ENCODE measurements at regions not wholly inside any gene's neighbourhood (a gene's known extent, or its start where the extent isn't known, plus 50 kb on each side); places are given as distances from the start of the nearest gene placed in this dataset.

DNA sequence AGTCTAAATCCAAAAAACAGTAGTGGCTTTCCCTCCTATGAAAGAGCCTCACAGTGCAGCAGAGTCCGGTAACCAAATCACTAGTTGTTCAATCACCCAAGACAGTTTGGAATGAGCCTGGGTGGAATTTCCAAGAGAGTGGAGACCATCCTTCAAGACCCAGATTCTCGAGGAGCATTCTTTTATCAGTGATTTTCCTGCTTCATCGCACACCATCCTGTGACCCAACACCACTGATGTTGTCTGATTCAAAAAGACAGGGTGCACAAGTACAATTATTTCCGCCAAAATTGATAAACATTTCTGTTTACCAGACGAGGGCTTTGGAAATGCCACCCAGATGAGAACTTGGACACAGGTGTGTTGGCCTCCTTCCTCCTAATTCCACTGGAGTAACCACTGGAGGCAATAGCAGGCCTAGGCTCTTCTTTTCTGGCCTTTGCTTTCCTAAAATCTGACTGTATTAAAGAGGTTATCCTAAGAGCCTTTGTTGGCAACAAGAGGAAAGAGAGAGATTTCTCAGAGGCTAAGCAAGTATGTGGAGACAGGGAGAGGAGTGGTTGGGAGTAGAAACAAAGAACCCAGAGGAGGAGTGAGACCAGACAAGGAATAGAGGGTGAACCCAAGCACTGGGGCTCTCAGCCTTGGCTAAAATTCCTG lies 56.3 kb upstream of the S1PR3 start:
- no peak overlapping the region for H3K9ac ChIP-seq (replicated peaks; ENCODE audit: extremely low read depth, insufficient read depth, low read length)
- DNase-seq (ENCODE audit: low read depth, low spot score) (no peak), FAIRE-seq (no peak)
- TF ChIP-seq, protein P1, sequence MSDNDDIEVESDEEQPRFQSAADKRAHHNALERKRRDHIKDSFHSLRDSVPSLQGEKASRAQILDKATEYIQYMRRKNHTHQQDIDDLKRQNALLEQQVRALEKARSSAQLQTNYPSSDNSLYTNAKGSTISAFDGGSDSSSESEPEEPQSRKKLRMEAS (IDR thresholded peaks at IDR 0.05; ENCODE audit: insufficient read depth, insufficient read length): no peak
- TF ChIP-seq, protein P2, sequence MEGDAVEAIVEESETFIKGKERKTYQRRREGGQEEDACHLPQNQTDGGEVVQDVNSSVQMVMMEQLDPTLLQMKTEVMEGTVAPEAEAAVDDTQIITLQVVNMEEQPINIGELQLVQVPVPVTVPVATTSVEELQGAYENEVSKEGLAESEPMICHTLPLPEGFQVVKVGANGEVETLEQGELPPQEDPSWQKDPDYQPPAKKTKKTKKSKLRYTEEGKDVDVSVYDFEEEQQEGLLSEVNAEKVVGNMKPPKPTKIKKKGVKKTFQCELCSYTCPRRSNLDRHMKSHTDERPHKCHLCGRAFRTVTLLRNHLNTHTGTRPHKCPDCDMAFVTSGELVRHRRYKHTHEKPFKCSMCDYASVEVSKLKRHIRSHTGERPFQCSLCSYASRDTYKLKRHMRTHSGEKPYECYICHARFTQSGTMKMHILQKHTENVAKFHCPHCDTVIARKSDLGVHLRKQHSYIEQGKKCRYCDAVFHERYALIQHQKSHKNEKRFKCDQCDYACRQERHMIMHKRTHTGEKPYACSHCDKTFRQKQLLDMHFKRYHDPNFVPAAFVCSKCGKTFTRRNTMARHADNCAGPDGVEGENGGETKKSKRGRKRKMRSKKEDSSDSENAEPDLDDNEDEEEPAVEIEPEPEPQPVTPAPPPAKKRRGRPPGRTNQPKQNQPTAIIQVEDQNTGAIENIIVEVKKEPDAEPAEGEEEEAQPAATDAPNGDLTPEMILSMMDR (IDR thresholded peaks at IDR 0.05; ENCODE audit: extremely low read depth in 1 of 2, insufficient read depth in 1 of 2, low read depth in 1 of 2, low read length in 2 of 2): no peak
- TF ChIP-seq GATA2 (IDR thresholded peaks at IDR 0.05; ENCODE audit: insufficient read depth, insufficient read length, low read depth, low read length) (no peak), JUN (IDR thresholded peaks at IDR 0.05; ENCODE audit: borderline replicate concordance, insufficient read depth, insufficient read length, low read depth) (no peak), POLR2A (IDR thresholded peaks at IDR 0.05; ENCODE audit: low read depth, low read length) (no peak), EZH2 (IDR thresholded peaks at IDR 0.05; ENCODE audit: borderline replicate concordance, low read depth, low read length, severe bottlenecking) (no peak), POLR2AphosphoS5 (IDR thresholded peaks at IDR 0.05; ENCODE audit: insufficient read depth, low read depth, low read length) (no peak), FOS (IDR thresholded peaks at IDR 0.05; ENCODE audit: borderline replicate concordance, insufficient read depth, low read length) (no peak), MYC (IDR thresholded peaks at IDR 0.05; ENCODE audit: low read depth, low read length) (no peak)
- H3K27me3 ChIP-seq (ENCODE audit: control insufficient read depth in 2 of 2, insufficient read depth in 2 of 2, low read length in 2 of 2): peaks cover 0 to 2% of the 10 kb centered on the region in 2 experiments
- no peaks in the 10 kb centered on the region for H3K36me3 ChIP-seq (ENCODE audit: control insufficient read depth in 2 of 2, extremely low read depth in 1 of 2, insufficient read depth in 2 of 2, low read length in 2 of 2)
- dilution Hi-C loops (cut with MboI; ENCODE audit: extremely low pct_ligation_motif_present, low sequenced_read_pairs): no loop called here
- no peaks in the 10 kb centered on the region for H4K20me1 ChIP-seq (replicated peaks; ENCODE audit: control insufficient read depth, extremely low read depth, insufficient read depth, low read length)
- H3K9me1 ChIP-seq (replicated peaks; ENCODE audit: control insufficient read depth, extremely low read depth, insufficient read depth, low read length): no peaks in the 10 kb centered on the region
- H3K27ac ChIP-seq (ENCODE audit: insufficient read depth, low read depth, low read length): no peak overlapping the region
- ChIA-PET CTCF (interaction anchor here (1.3 kb wide), 1 partner anchor 18 kb away, joined by 3 read pairs; no protein-coding TSS in a partner anchor), POLR2A (no interaction called here)
- no peaks in the 10 kb centered on the region for H3K79me2 ChIP-seq (ENCODE audit: control insufficient read depth, insufficient read depth, low read length)
- no TSS peak for BruUV-seq (replicated peaks)
- intact Hi-C loops (cut with micrococcal nuclease): loop anchor here (2.0 kb wide), 1 partner anchor 48 kb away; no protein-coding TSS in a partner anchor
- H3K9me3 ChIP-seq (replicated peaks; ENCODE audit: control insufficient read depth, insufficient read depth, low read length): no peaks in the 10 kb centered on the region
- H3K4me3 ChIP-seq (replicated peaks in 1 of 3; ENCODE audit: insufficient read depth in 1 of 3, low read depth in 1 of 3, low read length in 3 of 3): no peak overlapping the region
- no peak overlapping the region for H3K4me2 ChIP-seq (ENCODE audit: insufficient read depth, low read length)
- no peaks in the 10 kb centered on the region for H3K4me1 ChIP-seq (ENCODE audit: control insufficient read depth, extremely low read depth, insufficient read depth, low read length)
- H2AFZ ChIP-seq (ENCODE audit: low read depth, low read length): no peak overlapping the region

All from endothelial cell of umbilical vein (primary cell).